Keratinocyte (primary cell): ENCODE measurements at regions not wholly inside any gene's neighbourhood (a gene's known extent, or its start where the extent isn't known, plus 50 kb on each side); places are given as distances from the start of the nearest gene placed in this dataset.

Experiments
- DNase-seq: peaks from one replicate; pipeline ENCODE4 v3.0.0-alpha.2; 2011; ENCODE audit warnings: low read depth, missing footprints, low spot score
- FAIRE-seq: peaks from 2 replicates; lab custom pipeline; 2011; peaks lifted over from hg19 to GRCh38; lab: Jason Lieb, UNC
- H2AFZ ChIP-seq: 2 replicates; pipeline ENCODE4 v1.6.0; 2012; ENCODE audit warnings: low read length, control low read depth, inconsistent platforms; ENCODE audit not compliant: control insufficient read depth
- H3K27ac ChIP-seq: 2 replicates; pipeline ENCODE4 v1.5.1; 2011; ENCODE audit warnings: low read length; ENCODE audit not compliant: control insufficient read depth, insufficient read depth
- H3K27me3 ChIP-seq: 3 replicates; pipeline ENCODE4 v1.6.0; 2011; ENCODE audit warnings: low read length; ENCODE audit not compliant: control insufficient read depth, insufficient read depth; ENCODE audit errors: extremely low read depth
- H3K36me3 ChIP-seq, 2 experiments: 2 replicates in 1 of 2; 3 replicates in 1 of 2; pipeline ENCODE4 v1.5.1; 2011; ENCODE audit warnings: low read length in 2 of 2, mild to moderate bottlenecking in 1 of 2; ENCODE audit not compliant: control insufficient read depth in 2 of 2, insufficient read depth in 2 of 2; ENCODE audit errors: extremely low read depth in 1 of 2
- H3K4me1 ChIP-seq: 3 replicates; pipeline ENCODE4 v1.5.1; 2011; ENCODE audit warnings: low read length; ENCODE audit not compliant: control insufficient read depth, insufficient read depth; ENCODE audit errors: extremely low read depth
- H3K4me2 ChIP-seq: 3 replicates; pipeline ENCODE4 v1.6.0; 2011; ENCODE audit warnings: low read depth, low read length; ENCODE audit not compliant: control insufficient read depth, insufficient read depth; ENCODE audit errors: extremely low read depth
- H3K4me3 ChIP-seq, 3 experiments: fragments of 200-600 bp in 1 of 3; sonication (generic) in 1 of 3; 2 replicates in 2 of 3; 3 replicates in 1 of 3; pipeline ENCODE4 v1.5.1; 2011 to 2016; ENCODE audit warnings: low read length in 3 of 3, mild to moderate bottlenecking in 3 of 3, control low read depth in 2 of 3, inconsistent platforms in 1 of 3, low read depth in 1 of 3, mixed read lengths in 1 of 3, mixed run types in 1 of 3, moderate library complexity in 1 of 3; ENCODE audit not compliant: control insufficient read depth in 2 of 3, insufficient read depth in 2 of 3; ENCODE audit errors: extremely low read depth in 1 of 3
- H3K79me2 ChIP-seq: 2 replicates; pipeline ENCODE4 v1.6.0; 2012; ENCODE audit warnings: low read length; ENCODE audit not compliant: control insufficient read depth, insufficient read depth
- H3K9ac ChIP-seq: 3 replicates; pipeline ENCODE4 v1.6.0; 2011; ENCODE audit warnings: low read length; ENCODE audit not compliant: control insufficient read depth, insufficient read depth; ENCODE audit errors: extremely low read depth
- H3K9me1 ChIP-seq: 3 replicates; pipeline ENCODE4 v1.6.0; 2011; ENCODE audit warnings: low read length; ENCODE audit not compliant: control insufficient read depth, insufficient read depth; ENCODE audit errors: extremely low read depth
- H3K9me3 ChIP-seq: 2 replicates; pipeline ENCODE4 v1.5.1; 2012; ENCODE audit warnings: low read depth, low read length; ENCODE audit not compliant: control insufficient read depth
- H4K20me1 ChIP-seq: 3 replicates; pipeline ENCODE4 v1.6.0; 2011; ENCODE audit warnings: low read length; ENCODE audit not compliant: control insufficient read depth, insufficient read depth; ENCODE audit errors: extremely low read depth
- EZH2 ChIP-seq: IDR thresholded peaks from one replicate; pipeline ENCODE4 v1.6.1; 2012; ENCODE audit warnings: inconsistent platforms, mild to moderate bottlenecking, low read length, moderate library complexity
- dilution Hi-C: fragments of 300-500 bp; cut with MboI; formaldehyde crosslinking; loops from one replicate; pipeline ENCODE4 v1.7.0; 2020; ENCODE audit warnings: low sequenced_read_pairs; ENCODE audit not compliant: extremely low pct_ligation_motif_present
- TF ChIP-seq, protein P1 (sequence below), 3 experiments: IDR thresholded peaks in 1 of 3; conservative IDR thresholded peaks in 1 of 3; optimal IDR thresholded peaks in 1 of 3; 2 replicates in 2 of 3; 3 replicates in 1 of 3; pipeline versions ENCODE3 to v1.5.1; 2011; ENCODE audit warnings: low read length in 3 of 3, mild to moderate bottlenecking in 3 of 3, moderate library complexity in 2 of 3, control low read depth in 1 of 3, inconsistent platforms in 1 of 3; ENCODE audit not compliant: insufficient read depth in 2 of 3; ENCODE audit errors: extremely low read depth in 1 of 3

GRCh38 chr12:124451637-124452243 is 115.7 kb downstream of the NCOR2 start:
- Histone ChIP-seq H3K9me1 (no peaks in the 10 kb centered on the region), H3K4me1 (no peaks in the 10 kb centered on the region), H3K27me3 (no peaks in the 10 kb centered on the region), H3K9ac (no peak overlapping the region), H3K4me3 (no peak overlapping the region), H3K79me2 (peaks cover 2% of the 10 kb centered on the region), H2AFZ (no peak overlapping the region), H3K4me2 (no peak overlapping the region), H3K36me3 (peaks cover 24 to 26% of the 10 kb centered on the region in 2 experiments), H3K27ac (no peak overlapping the region), H4K20me1 (peaks cover 8% of the 10 kb centered on the region), H3K9me3 (no peaks in the 10 kb centered on the region)
- dilution Hi-C loops, result no loop called here
- TF ChIP-seq, protein P1, sequence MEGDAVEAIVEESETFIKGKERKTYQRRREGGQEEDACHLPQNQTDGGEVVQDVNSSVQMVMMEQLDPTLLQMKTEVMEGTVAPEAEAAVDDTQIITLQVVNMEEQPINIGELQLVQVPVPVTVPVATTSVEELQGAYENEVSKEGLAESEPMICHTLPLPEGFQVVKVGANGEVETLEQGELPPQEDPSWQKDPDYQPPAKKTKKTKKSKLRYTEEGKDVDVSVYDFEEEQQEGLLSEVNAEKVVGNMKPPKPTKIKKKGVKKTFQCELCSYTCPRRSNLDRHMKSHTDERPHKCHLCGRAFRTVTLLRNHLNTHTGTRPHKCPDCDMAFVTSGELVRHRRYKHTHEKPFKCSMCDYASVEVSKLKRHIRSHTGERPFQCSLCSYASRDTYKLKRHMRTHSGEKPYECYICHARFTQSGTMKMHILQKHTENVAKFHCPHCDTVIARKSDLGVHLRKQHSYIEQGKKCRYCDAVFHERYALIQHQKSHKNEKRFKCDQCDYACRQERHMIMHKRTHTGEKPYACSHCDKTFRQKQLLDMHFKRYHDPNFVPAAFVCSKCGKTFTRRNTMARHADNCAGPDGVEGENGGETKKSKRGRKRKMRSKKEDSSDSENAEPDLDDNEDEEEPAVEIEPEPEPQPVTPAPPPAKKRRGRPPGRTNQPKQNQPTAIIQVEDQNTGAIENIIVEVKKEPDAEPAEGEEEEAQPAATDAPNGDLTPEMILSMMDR (optimal IDR thresholded peaks at IDR 0.05 in 1 of 3, IDR thresholded peaks at IDR 0.05 in 1 of 3, conservative IDR thresholded peaks at IDR 0.05 in 1 of 3; ENCODE audit: extremely low read depth in 1 of 3, insufficient read depth in 2 of 3, low read length in 3 of 3), result no peak
- no peak for TF ChIP-seq EZH2
- FAIRE-seq, result no peak
- DNase-seq, result no peak

DNA sequence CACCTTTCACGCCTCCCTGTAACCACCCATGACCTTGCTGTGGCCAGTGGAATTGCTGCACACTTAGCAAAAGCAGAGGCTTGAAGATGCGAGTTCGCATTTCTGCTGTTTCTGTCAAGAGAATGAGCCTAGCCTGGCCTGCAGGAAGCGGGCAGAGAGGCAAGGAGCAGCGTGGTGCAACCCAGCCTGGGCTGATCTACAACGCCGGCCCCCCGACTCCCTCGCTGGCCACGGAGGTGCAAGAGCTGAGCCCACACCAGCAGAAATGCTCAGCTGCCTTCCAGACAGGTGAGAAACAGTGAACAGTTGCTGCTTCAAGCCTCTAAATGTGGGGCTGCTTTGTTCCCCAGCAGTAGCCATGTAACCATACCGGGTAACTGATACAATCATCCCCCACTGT is 116.4 kb downstream of the NCOR2 start:
- Histone ChIP-seq H3K9me3 (no peaks in the 10 kb centered on the region), H2AFZ (no peak overlapping the region), H3K36me3 (peaks cover 20 to 21% of the 10 kb centered on the region in 2 experiments), H3K27ac (no peak overlapping the region), H3K4me3 (no peak overlapping the region), H3K9me1 (no peaks in the 10 kb centered on the region), H3K27me3 (no peaks in the 10 kb centered on the region), H4K20me1 (peaks cover 8% of the 10 kb centered on the region), H3K4me2 (no peak overlapping the region), H3K4me1 (no peaks in the 10 kb centered on the region), H3K9ac (no peak overlapping the region), H3K79me2 (peaks cover 2% of the 10 kb centered on the region)
- dilution Hi-C loops, result no loop called here
- no peak for DNase-seq
- TF ChIP-seq, protein P1 (optimal IDR thresholded peaks at IDR 0.05 in 1 of 3, IDR thresholded peaks at IDR 0.05 in 1 of 3, conservative IDR thresholded peaks at IDR 0.05 in 1 of 3; ENCODE audit: extremely low read depth in 1 of 3, insufficient read depth in 2 of 3, low read length in 3 of 3), result no peak
- no peak for TF ChIP-seq EZH2
- no peak for FAIRE-seq
